Fibroblast of pulmonary artery (primary cell): ENCODE measurements at regions not wholly inside any gene's neighbourhood (a gene's known extent, or its start where the extent isn't known, plus 50 kb on each side); places are given as distances from the start of the nearest gene placed in this dataset.

Experiments
- DNase-seq: peaks from one replicate; pipeline ENCODE4 v3.0.0-alpha.2; 2010; ENCODE audit warnings: low read depth
- H3K4me3 ChIP-seq: replicated peaks from 2 replicates; pipeline ENCODE4 v1.5.1; 2011; ENCODE audit warnings: low read depth, mild to moderate bottlenecking, control low read depth, low read length, moderate library complexity
- TF ChIP-seq, protein P1 (sequence below): IDR thresholded peaks from 2 replicates; pipeline ENCODE4 v1.5.1; 2011; ENCODE audit warnings: mild to moderate bottlenecking, control low read depth, low read length, inconsistent platforms; ENCODE audit errors: missing control alignments

GRCh38 chr13:87124785-87125074 lies 546.4 kb upstream of the SLITRK5 start:
- DNase-seq: no peak
- TF ChIP-seq, protein P1, sequence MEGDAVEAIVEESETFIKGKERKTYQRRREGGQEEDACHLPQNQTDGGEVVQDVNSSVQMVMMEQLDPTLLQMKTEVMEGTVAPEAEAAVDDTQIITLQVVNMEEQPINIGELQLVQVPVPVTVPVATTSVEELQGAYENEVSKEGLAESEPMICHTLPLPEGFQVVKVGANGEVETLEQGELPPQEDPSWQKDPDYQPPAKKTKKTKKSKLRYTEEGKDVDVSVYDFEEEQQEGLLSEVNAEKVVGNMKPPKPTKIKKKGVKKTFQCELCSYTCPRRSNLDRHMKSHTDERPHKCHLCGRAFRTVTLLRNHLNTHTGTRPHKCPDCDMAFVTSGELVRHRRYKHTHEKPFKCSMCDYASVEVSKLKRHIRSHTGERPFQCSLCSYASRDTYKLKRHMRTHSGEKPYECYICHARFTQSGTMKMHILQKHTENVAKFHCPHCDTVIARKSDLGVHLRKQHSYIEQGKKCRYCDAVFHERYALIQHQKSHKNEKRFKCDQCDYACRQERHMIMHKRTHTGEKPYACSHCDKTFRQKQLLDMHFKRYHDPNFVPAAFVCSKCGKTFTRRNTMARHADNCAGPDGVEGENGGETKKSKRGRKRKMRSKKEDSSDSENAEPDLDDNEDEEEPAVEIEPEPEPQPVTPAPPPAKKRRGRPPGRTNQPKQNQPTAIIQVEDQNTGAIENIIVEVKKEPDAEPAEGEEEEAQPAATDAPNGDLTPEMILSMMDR: no peak
- no peak overlapping the region for H3K4me3 ChIP-seq

GRCh38 chr13:87128036-87128435 lies 543.1 kb upstream of the SLITRK5 start:
- DNase-seq: peak; percentile 37
- no peak overlapping the region for H3K4me3 ChIP-seq
- TF ChIP-seq, protein P1: no peak

- no peak overlapping the region for H3K4me3 ChIP-seq
- DNase-seq: no peak
- TF ChIP-seq, protein P1: no peak
These were observed 542.7 kb upstream of the SLITRK5 start for GRCh38 chr13:87128491-87128890.

- TF ChIP-seq, protein P1: no peak
- peak; percentile 4 for DNase-seq
- no peak overlapping the region for H3K4me3 ChIP-seq
These were observed 541.4 kb upstream of the SLITRK5 start for GRCh38 chr13:87129602-87130300.

DNA sequence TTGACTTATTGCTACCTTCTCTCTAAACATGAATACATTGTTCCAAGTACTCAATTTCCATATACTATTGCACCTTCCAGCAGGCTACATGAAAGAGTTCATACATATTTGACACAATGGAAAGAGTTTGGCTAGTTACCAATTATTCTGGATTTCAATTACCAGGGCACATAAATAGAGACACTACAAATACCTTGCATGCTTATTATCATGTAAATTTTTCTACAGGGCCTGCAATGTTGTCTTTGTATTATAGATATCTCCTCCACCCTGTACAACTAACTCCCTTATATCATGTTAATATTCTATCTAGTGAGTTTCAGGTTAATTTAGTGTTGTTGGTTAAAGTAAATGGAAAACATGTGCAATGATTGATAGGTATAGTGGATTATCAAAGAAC lies 540.7 kb upstream of the SLITRK5 start:
- no peak for DNase-seq
- TF ChIP-seq, protein P1: no peak
- H3K4me3 ChIP-seq: no peak overlapping the region

- peak; percentile 3 for DNase-seq
- H3K4me3 ChIP-seq: no peak overlapping the region
- TF ChIP-seq, protein P1: no peak
These were observed 539.6 kb upstream of the SLITRK5 start for GRCh38 chr13:87131611-87132010.

GRCh38 chr13:87138866-87139265 lies 532.3 kb upstream of the SLITRK5 start:
- no peak overlapping the region for H3K4me3 ChIP-seq
- TF ChIP-seq, protein P1: no peak
- no peak for DNase-seq
